NB4 (cell line): ENCODE measurements at regions not wholly inside any gene's neighbourhood (a gene's known extent, or its start where the extent isn't known, plus 50 kb on each side); places are given as distances from the start of the nearest gene placed in this dataset.

Source experiments
- DNase-seq: peaks from one replicate; pipeline ENCODE4 v3.0.0; 2010; ENCODE audit warnings: low read depth
- H3K4me3 ChIP-seq: one replicate; pipeline ENCODE4 v1.5.1; 2011; ENCODE audit warnings: mild to moderate bottlenecking, low read depth, low read length, moderate library complexity
- MYC ChIP-seq: IDR thresholded peaks from 2 replicates; pipeline ENCODE4 v1.6.1; 2011; ENCODE audit warnings: low read depth, low read length
- POLR2A ChIP-seq: IDR thresholded peaks from 2 replicates; pipeline ENCODE4 v1.6.1; 2011; ENCODE audit warnings: mild to moderate bottlenecking; ENCODE audit not compliant: insufficient read length; ENCODE audit errors: extremely low read depth
- TF ChIP-seq, protein P1 (sequence below): IDR thresholded peaks from 2 replicates; pipeline ENCODE4 v1.6.1; 2011; ENCODE audit warnings: low read depth, low read length
- TF ChIP-seq, protein P2 (sequence below): IDR thresholded peaks from one replicate; pipeline ENCODE4 v1.5.1; 2012; ENCODE audit warnings: low read depth, low read length

DNA sequence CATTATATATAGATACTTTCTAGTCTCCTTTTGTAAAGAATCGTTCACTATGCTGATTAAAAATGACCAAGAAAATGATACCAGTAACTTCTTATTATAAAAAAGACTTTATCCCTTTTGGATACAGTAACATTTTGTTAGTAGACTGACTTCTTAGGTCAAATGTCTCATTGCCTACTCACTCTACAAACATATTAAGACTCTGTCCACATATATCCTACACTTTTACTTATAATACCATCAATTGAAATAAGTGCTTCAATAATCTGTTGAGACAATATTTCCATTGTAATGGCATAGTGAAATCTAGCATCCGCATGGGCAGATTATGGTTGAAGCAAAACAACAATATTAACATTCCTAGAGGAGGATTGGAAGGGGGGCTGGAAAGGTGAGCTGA is 180.6 kb downstream of the ARL4A start:
- TF ChIP-seq, protein P1, sequence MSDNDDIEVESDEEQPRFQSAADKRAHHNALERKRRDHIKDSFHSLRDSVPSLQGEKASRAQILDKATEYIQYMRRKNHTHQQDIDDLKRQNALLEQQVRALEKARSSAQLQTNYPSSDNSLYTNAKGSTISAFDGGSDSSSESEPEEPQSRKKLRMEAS: no peak
- TF ChIP-seq MYC (no peak), POLR2A (no peak)
- TF ChIP-seq, protein P2, sequence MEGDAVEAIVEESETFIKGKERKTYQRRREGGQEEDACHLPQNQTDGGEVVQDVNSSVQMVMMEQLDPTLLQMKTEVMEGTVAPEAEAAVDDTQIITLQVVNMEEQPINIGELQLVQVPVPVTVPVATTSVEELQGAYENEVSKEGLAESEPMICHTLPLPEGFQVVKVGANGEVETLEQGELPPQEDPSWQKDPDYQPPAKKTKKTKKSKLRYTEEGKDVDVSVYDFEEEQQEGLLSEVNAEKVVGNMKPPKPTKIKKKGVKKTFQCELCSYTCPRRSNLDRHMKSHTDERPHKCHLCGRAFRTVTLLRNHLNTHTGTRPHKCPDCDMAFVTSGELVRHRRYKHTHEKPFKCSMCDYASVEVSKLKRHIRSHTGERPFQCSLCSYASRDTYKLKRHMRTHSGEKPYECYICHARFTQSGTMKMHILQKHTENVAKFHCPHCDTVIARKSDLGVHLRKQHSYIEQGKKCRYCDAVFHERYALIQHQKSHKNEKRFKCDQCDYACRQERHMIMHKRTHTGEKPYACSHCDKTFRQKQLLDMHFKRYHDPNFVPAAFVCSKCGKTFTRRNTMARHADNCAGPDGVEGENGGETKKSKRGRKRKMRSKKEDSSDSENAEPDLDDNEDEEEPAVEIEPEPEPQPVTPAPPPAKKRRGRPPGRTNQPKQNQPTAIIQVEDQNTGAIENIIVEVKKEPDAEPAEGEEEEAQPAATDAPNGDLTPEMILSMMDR: no peak
- H3K4me3 ChIP-seq: no peak overlapping the region
- no peak for DNase-seq

DNA sequence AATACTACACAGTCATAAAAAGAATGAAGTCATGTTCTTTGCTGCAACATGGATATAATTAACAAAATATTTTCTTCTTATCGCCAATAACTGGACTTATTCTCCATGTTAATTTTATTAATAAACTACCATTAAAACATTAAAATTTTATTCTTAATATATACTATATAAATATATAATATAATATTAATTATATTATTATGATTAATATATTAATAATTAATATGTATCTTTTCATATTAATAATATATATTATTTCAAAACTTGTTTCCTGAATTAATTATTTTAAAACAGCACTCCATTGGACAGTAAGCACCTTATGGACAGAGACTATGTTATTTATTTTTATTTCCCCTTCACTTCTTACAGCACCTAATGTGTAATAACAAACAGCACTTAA is 182.8 kb downstream of the ARL4A start:
- DNase-seq: no peak
- no peak overlapping the region for H3K4me3 ChIP-seq
- TF ChIP-seq MYC (no peak), POLR2A (no peak)
- TF ChIP-seq, protein P1: no peak
- TF ChIP-seq, protein P2: no peak

DNA sequence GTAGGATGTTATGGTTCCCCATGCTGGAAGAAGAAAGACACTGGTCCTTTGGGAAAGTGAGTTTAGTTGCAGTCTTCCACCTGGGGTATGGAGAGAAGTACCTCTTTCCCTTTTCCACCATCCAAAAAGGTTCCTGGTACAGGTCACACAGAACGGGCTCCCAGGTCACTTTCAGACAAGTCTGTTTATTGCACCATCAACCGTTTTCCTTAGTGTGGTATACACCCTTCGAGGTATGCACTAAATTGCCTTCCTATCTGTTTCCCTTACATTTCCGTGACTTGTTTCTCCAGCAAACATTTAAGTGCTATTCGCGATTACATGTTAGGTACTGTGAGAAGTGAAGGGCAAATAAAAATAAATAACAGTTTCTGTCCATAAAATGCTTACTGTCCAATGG is 185.1 kb downstream of the ARL4A start:
- no peak for DNase-seq
- no peak overlapping the region for H3K4me3 ChIP-seq
- TF ChIP-seq POLR2A (no peak), MYC (no peak)
- TF ChIP-seq, protein P2: no peak
- TF ChIP-seq, protein P1: no peak

DNA sequence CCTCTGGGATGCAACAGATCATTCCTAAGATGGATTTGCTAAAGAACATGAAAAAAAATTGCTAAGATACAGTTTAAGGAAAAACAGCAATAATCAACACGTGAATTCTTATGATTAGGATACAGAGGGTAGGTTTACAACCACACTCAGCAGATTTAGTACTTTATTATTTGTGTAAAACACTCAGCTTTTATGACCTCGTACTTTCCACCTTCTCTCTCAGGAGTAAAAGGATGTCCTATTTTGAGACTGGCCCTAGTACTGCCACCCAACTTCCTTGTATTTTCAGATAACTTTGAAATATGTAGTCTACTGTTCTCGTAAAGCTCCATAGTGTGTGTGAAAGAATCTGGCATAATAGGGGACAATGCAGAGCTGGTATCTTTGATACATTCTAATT is 186.1 kb downstream of the ARL4A start:
- no peak for DNase-seq
- TF ChIP-seq, protein P1: no peak
- TF ChIP-seq MYC (no peak), POLR2A (no peak)
- TF ChIP-seq, protein P2: no peak

DNA sequence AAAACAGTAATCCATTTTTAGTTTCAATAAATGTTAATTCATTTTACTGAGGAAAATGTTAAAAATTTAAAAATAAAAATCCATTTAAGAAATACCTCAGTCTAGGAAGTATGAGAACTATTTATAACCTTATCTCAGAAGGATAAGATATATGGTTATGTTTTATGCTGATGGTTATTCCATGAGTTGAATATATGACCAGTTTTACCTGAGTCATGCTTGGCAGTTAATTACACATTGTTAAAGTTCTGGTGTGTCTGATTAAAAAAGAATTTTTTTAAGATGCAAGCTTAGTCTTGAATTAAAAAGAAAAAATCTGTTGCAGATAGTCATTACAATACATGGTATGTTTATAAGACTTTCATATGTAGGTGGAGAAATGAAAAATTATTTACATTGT is 191.7 kb downstream of the ARL4A start:
- H3K4me3 ChIP-seq: no peak overlapping the region
- TF ChIP-seq POLR2A: no peak
- TF ChIP-seq, protein P1: no peak
- TF ChIP-seq MYC: no peak
- TF ChIP-seq, protein P2: no peak
- no peak for DNase-seq

More for the DNA sequence above, 186.1 kb downstream of the ARL4A start:
- no peak overlapping the region for H3K4me3 ChIP-seq

DNA sequence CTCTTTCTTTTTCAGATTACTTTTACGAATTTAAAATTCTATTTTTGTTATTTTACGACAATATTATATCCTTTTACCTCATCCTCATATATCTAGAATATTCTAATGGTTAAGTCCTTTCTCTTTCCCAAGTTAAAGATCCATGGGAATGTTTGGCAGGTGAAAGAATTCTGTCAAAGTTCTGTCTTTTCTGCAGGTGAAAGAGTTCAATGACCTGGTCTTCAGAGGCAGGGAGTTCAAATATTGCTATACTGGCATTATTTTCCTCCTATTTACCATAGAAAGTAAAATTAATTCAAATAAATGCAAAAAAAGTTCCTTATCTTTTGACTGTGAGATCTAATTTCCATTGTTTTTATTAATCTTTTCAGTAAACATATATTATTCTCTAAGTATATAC is 194.3 kb downstream of the ARL4A start:
- TF ChIP-seq, protein P1: no peak
- TF ChIP-seq MYC: no peak
- TF ChIP-seq, protein P2: no peak
- H3K4me3 ChIP-seq: no peak overlapping the region
- DNase-seq: no peak
